Endothelial cell of umbilical vein (primary cell): ENCODE measurements at regions not wholly inside any gene's neighbourhood (a gene's known extent, or its start where the extent isn't known, plus 50 kb on each side); places are given as distances from the start of the nearest gene placed in this dataset.

Source experiments
- BruUV-seq: library from RNA; stranded (reverse); fragments of 400-500 nt; replicated peaks from 2 replicates; lab custom pipeline; 2021; lab: Mats Ljungman, UMichigan
- CTCF ChIA-PET: fragments of 300-600, 350-600 bp; sonication (Branson Sonifier 250); formaldehyde crosslinking; loops from one replicate; lab custom pipeline; 2021; ENCODE audit warnings: antibody characterized with exemption, inconsistent platforms; lab: Charles Lee
- POLR2A ChIA-PET: fragments of 300-600, 350-600 bp; sonication (Branson Sonifier 250); formaldehyde crosslinking; loops from one replicate; lab custom pipeline; 2021; ENCODE audit warnings: antibody characterized with exemption, inconsistent platforms; lab: Charles Lee
- DNase-seq: peaks from one replicate; pipeline ENCODE4 v3.0.0-alpha.2; 2011; ENCODE audit warnings: low read depth, low spot score
- FAIRE-seq: peaks from 2 replicates; lab custom pipeline; 2011; peaks lifted over from hg19 to GRCh38; lab: Jason Lieb, UNC
- H2AFZ ChIP-seq: 2 replicates; pipeline ENCODE4 v1.6.0; 2012; ENCODE audit warnings: low read depth, low read length, control low read depth, inconsistent platforms
- H3K27ac ChIP-seq: 2 replicates; pipeline ENCODE4 v1.5.1; 2011; ENCODE audit warnings: low read depth, mild to moderate bottlenecking, control low read depth, low read length, moderate library complexity; ENCODE audit not compliant: insufficient read depth
- H3K27me3 ChIP-seq, 2 experiments: 2 replicates each; pipeline versions ENCODE4 v1.6.0 to v1.6.1; 2011; ENCODE audit warnings: low read length in 2 of 2, mixed read lengths in 1 of 2; ENCODE audit not compliant: control insufficient read depth in 2 of 2, insufficient read depth in 2 of 2
- H3K36me3 ChIP-seq, 2 experiments: 2 replicates in 1 of 2; 3 replicates in 1 of 2; pipeline ENCODE4 v1.5.1; 2011; ENCODE audit warnings: low read length in 2 of 2, mild to moderate bottlenecking in 1 of 2, moderate library complexity in 1 of 2; ENCODE audit not compliant: control insufficient read depth in 2 of 2, insufficient read depth in 2 of 2; ENCODE audit errors: extremely low read depth in 1 of 2
- H3K4me1 ChIP-seq: 3 replicates; pipeline ENCODE4 v1.5.1; 2011; ENCODE audit warnings: mild to moderate bottlenecking, low read length; ENCODE audit not compliant: control insufficient read depth, insufficient read depth; ENCODE audit errors: extremely low read depth
- H3K4me2 ChIP-seq: 2 replicates; pipeline ENCODE4 v1.6.1; 2011; ENCODE audit warnings: low read length, control low read depth, mixed read lengths; ENCODE audit not compliant: insufficient read depth
- H3K4me3 ChIP-seq, 3 experiments: fragments of 200-600 bp in 1 of 3; sonication (generic), shearing (Covaris generic) in 1 of 3; replicated peaks in 1 of 3; 2 replicates each; pipeline ENCODE4 v1.5.1; 2011 to 2016; ENCODE audit warnings: control low read depth in 3 of 3, low read length in 3 of 3, mild to moderate bottlenecking in 2 of 3, inconsistent platforms in 1 of 3, low read depth in 1 of 3, moderate library complexity in 1 of 3; ENCODE audit not compliant: insufficient read depth in 1 of 3
- H3K79me2 ChIP-seq: 2 replicates; pipeline ENCODE4 v1.6.0; 2012; ENCODE audit warnings: low read length, inconsistent platforms; ENCODE audit not compliant: control insufficient read depth, insufficient read depth
- H3K9ac ChIP-seq: replicated peaks from 2 replicates; pipeline ENCODE3; 2011; ENCODE audit warnings: low read length, control low read depth; ENCODE audit not compliant: insufficient read depth; ENCODE audit errors: extremely low read depth
- H3K9me1 ChIP-seq: replicated peaks from 3 replicates; pipeline ENCODE4 v1.6.0; 2011; ENCODE audit warnings: mild to moderate bottlenecking, low read length; ENCODE audit not compliant: control insufficient read depth, insufficient read depth; ENCODE audit errors: extremely low read depth
- H3K9me3 ChIP-seq: replicated peaks from 2 replicates; pipeline ENCODE4 v1.5.1; 2012; ENCODE audit warnings: low read length, inconsistent platforms; ENCODE audit not compliant: control insufficient read depth, insufficient read depth
- H4K20me1 ChIP-seq: replicated peaks from 2 replicates; pipeline ENCODE3; 2011; ENCODE audit warnings: mild to moderate bottlenecking, low read length; ENCODE audit not compliant: control insufficient read depth, insufficient read depth; ENCODE audit errors: extremely low read depth
- CTCF ChIP-seq, 2 donors: IDR thresholded peaks; 1 replicate in 1 of 2; 2 replicates in 1 of 2; pipeline ENCODE4 v1.5.1; 2011; ENCODE audit warnings: low read length in 2 of 2, mild to moderate bottlenecking in 2 of 2, moderate library complexity in 2 of 2, control low read depth in 1 of 2, inconsistent platforms in 1 of 2, low read depth in 1 of 2; ENCODE audit not compliant: insufficient read depth in 1 of 2; ENCODE audit errors: extremely low read depth in 1 of 2
- EZH2 ChIP-seq: IDR thresholded peaks from 2 replicates; pipeline ENCODE4 v1.6.1; 2012; ENCODE audit warnings: borderline replicate concordance, low read depth, mild to moderate bottlenecking, moderate library complexity, low read length, inconsistent platforms; ENCODE audit not compliant: severe bottlenecking
- FOS ChIP-seq: IDR thresholded peaks from 2 replicates; pipeline ENCODE4 v1.6.1; 2011; ENCODE audit warnings: mild to moderate bottlenecking, low read length, moderate library complexity, borderline replicate concordance; ENCODE audit not compliant: insufficient read depth
- GATA2 ChIP-seq: IDR thresholded peaks from 2 replicates; pipeline ENCODE4 v1.7.0; 2011; ENCODE audit warnings: low read depth, mild to moderate bottlenecking, moderate library complexity, mixed read lengths, low read length; ENCODE audit not compliant: insufficient read length, insufficient read depth
- JUN ChIP-seq: IDR thresholded peaks from 2 replicates; pipeline ENCODE4 v1.6.1; 2011; ENCODE audit warnings: borderline replicate concordance, low read depth; ENCODE audit not compliant: insufficient read length, insufficient read depth
- MAX ChIP-seq: IDR thresholded peaks from 2 replicates; pipeline ENCODE4 v1.6.1; 2011; ENCODE audit not compliant: insufficient read depth, insufficient read length
- MYC ChIP-seq: IDR thresholded peaks from one replicate; pipeline ENCODE4 v1.6.1; 2011; ENCODE audit warnings: mild to moderate bottlenecking, low read depth, low read length
- POLR2A ChIP-seq: IDR thresholded peaks from 2 replicates; pipeline ENCODE4 v1.6.1; 2012; ENCODE audit warnings: low read depth, mild to moderate bottlenecking, control low read depth, low read length
- POLR2AphosphoS5 ChIP-seq: IDR thresholded peaks from 2 replicates; pipeline ENCODE4 v1.6.1; 2012; ENCODE audit warnings: low read depth, mild to moderate bottlenecking, control low read depth, low read length, moderate library complexity; ENCODE audit not compliant: insufficient read depth
- dilution Hi-C: fragments of 300-500 bp; cut with MboI; formaldehyde crosslinking; loops from one replicate; pipeline ENCODE4 v1.15.0; 2019; ENCODE audit warnings: low sequenced_read_pairs; ENCODE audit not compliant: extremely low pct_ligation_motif_present
- intact Hi-C: fragments of 100-400 bp; cut with micrococcal nuclease; formaldehyde crosslinking; loops from one replicate; pipeline ENCODE4 v1.10.0; 2022

- Histone ChIP-seq H3K79me2 (no peaks in the 10 kb centered on the region), H3K9me1 (no peaks in the 10 kb centered on the region), H3K9me3 (no peaks in the 10 kb centered on the region), H3K36me3 (no peaks in the 10 kb centered on the region), H2AFZ (no peak overlapping the region), H3K9ac (no peak overlapping the region), H3K4me1 (no peaks in the 10 kb centered on the region), H3K4me2 (no peak overlapping the region), H4K20me1 (no peaks in the 10 kb centered on the region), H3K4me3 (no peak overlapping the region), H3K27ac (no peak overlapping the region), H3K27me3 (no peaks in the 10 kb centered on the region)
- DNase-seq (no peak), FAIRE-seq (no peak)
- TF ChIP-seq MYC (no peak), EZH2 (no peak), CTCF (IDR thresholded peaks at IDR 0.05; ENCODE audit: extremely low read depth in 1 of 2, insufficient read depth in 1 of 2, low read depth in 1 of 2, low read length in 2 of 2) (no peak), POLR2A (no peak), GATA2 (no peak), JUN (no peak), POLR2AphosphoS5 (no peak), FOS (no peak), MAX (no peak)
- intact Hi-C loops = no loop called here
- ChIA-PET POLR2A (no interaction called here), CTCF (interaction anchor here (0.8 kb wide), 1 partner anchor 9 kb away, joined by 3 read pairs; no protein-coding TSS in a partner anchor)
- dilution Hi-C loops = no loop called here
- no TSS peak for BruUV-seq
These were observed 111.8 kb upstream of the ZFP64 start for GRCh38 chr20:52303281-52303950.
